H9 (cell line): ENCODE measurements at regions not wholly inside any gene's neighbourhood (a gene's known extent, or its start where the extent isn't known, plus 50 kb on each side); places are given as distances from the start of the nearest gene placed in this dataset.
"Not testable (repeated sequence)": the region's sequence is repeated elsewhere in the genome, so short reads cannot be mapped to it uniquely, and the experiment has no call there.

Source experiments
- DNase-seq: peaks from one replicate; pipeline ENCODE4 v3.0.0-alpha.2; 2017
- H2AFZ ChIP-seq: one replicate; pipeline ENCODE4 v1.6.1; 2013; ENCODE audit warnings: mild to moderate bottlenecking, low read length, control low read depth, moderate library complexity
- H2AK5ac ChIP-seq: 2 replicates; pipeline ENCODE4 v1.6.1; 2013; ENCODE audit warnings: low read length, control low read depth, mixed read lengths; ENCODE audit not compliant: insufficient read length
- H2BK120ac ChIP-seq: one replicate; pipeline ENCODE4 v1.6.1; 2013; ENCODE audit warnings: low read depth, mild to moderate bottlenecking, low read length, control low read depth, inconsistent platforms; ENCODE audit not compliant: poor library complexity, severe bottlenecking
- H2BK12ac ChIP-seq: 2 replicates; pipeline ENCODE4 v1.6.1; 2013; ENCODE audit warnings: low read length, control low read depth, mixed read lengths, low read depth; ENCODE audit not compliant: insufficient read length
- H2BK15ac ChIP-seq: 2 replicates; pipeline ENCODE4 v1.6.1; 2013; ENCODE audit warnings: low read depth, low read length, control low read depth
- H2BK20ac ChIP-seq: one replicate; pipeline ENCODE4 v1.6.1; 2013; ENCODE audit warnings: low read depth, mild to moderate bottlenecking, low read length, control low read depth, inconsistent platforms; ENCODE audit not compliant: poor library complexity, severe bottlenecking
- H2BK5ac ChIP-seq: 2 replicates; pipeline ENCODE4 v1.6.1; 2013; ENCODE audit warnings: low read length, control low read depth, mixed read lengths; ENCODE audit not compliant: insufficient read length
- H3K14ac ChIP-seq: 2 replicates; pipeline ENCODE4 v1.6.1; 2013; ENCODE audit warnings: low read length, control low read depth; ENCODE audit not compliant: insufficient read depth
- H3K18ac ChIP-seq: 2 replicates; pipeline ENCODE4 v1.6.1; 2013; ENCODE audit warnings: low read depth, mild to moderate bottlenecking, mixed read lengths, low read length, control low read depth; ENCODE audit not compliant: insufficient read length
- H3K23ac ChIP-seq: 2 replicates; pipeline ENCODE4 v1.6.1; 2013; ENCODE audit warnings: low read length, control low read depth, mixed read lengths, low read depth; ENCODE audit not compliant: insufficient read length
- H3K23me2 ChIP-seq: 2 replicates; pipeline ENCODE4 v1.6.1; 2013; ENCODE audit warnings: low read depth, mild to moderate bottlenecking, mixed read lengths, low read length, control low read depth; ENCODE audit not compliant: insufficient read length, poor library complexity, severe bottlenecking
- H3K27ac ChIP-seq: 2 replicates; pipeline ENCODE4 v1.5.1; 2013; ENCODE audit warnings: low read length, control low read depth, mixed read lengths, low read depth; ENCODE audit not compliant: insufficient read length
- H3K27me3 ChIP-seq: 2 replicates; pipeline ENCODE4 v1.6.1; 2013; ENCODE audit warnings: low read length, control low read depth, inconsistent platforms; ENCODE audit not compliant: insufficient read depth
- H3K4ac ChIP-seq: 2 replicates; pipeline ENCODE4 v1.6.1; 2013; ENCODE audit warnings: low read depth, mild to moderate bottlenecking, control low read depth, inconsistent platforms, low read length, moderate library complexity
- H3K4me1 ChIP-seq: 2 replicates; pipeline ENCODE4 v1.6.1; 2013; ENCODE audit warnings: low read length, control low read depth, inconsistent platforms; ENCODE audit not compliant: insufficient read depth
- H3K4me2 ChIP-seq: 2 replicates; pipeline ENCODE4 v1.6.1; 2013; ENCODE audit warnings: low read length, control low read depth, mixed read lengths; ENCODE audit not compliant: insufficient read length, insufficient read depth
- H3K56ac ChIP-seq: 2 replicates; pipeline ENCODE4 v1.6.1; 2013; ENCODE audit warnings: low read depth, mild to moderate bottlenecking, mixed read lengths, low read length, control low read depth; ENCODE audit not compliant: insufficient read length
- H3K79me1 ChIP-seq: 2 replicates; pipeline ENCODE4 v1.6.1; 2013; ENCODE audit warnings: low read depth, mild to moderate bottlenecking, moderate library complexity, low read length, control low read depth, inconsistent platforms; ENCODE audit not compliant: insufficient read depth, poor library complexity, severe bottlenecking
- H3K79me2 ChIP-seq: 2 replicates; pipeline ENCODE4 v1.6.1; 2013; ENCODE audit warnings: low read length, control low read depth, inconsistent platforms; ENCODE audit not compliant: insufficient read depth
- H3K9ac ChIP-seq: 2 replicates; pipeline ENCODE4 v1.6.1; 2013; ENCODE audit warnings: low read length, control low read depth, mixed read lengths; ENCODE audit not compliant: insufficient read length; ENCODE audit errors: extremely low read depth
- H3K9me3 ChIP-seq: one replicate; pipeline ENCODE4 v1.6.1; 2013; ENCODE audit warnings: low read depth, low read length, inconsistent platforms; ENCODE audit not compliant: control insufficient read depth
- H3T11ph ChIP-seq: one replicate; pipeline ENCODE4 v1.6.1; 2013; ENCODE audit warnings: mild to moderate bottlenecking, low read length, control low read depth, inconsistent platforms
- H4K20me1 ChIP-seq: one replicate; pipeline ENCODE4 v1.6.1; 2013; ENCODE audit not compliant: control insufficient read depth, insufficient read length, insufficient read depth
- H4K5ac ChIP-seq: 2 replicates; pipeline ENCODE4 v1.6.1; 2013; ENCODE audit warnings: low read depth, mild to moderate bottlenecking, mixed read lengths, low read length, control low read depth; ENCODE audit not compliant: insufficient read length
- H4K8ac ChIP-seq: replicated peaks from 2 replicates; pipeline ENCODE4 v1.6.1; 2013; ENCODE audit warnings: low read length, control low read depth, mixed read lengths, low read depth; ENCODE audit not compliant: insufficient read length
- H4K91ac ChIP-seq: 2 replicates; pipeline ENCODE4 v1.6.1; 2013; ENCODE audit warnings: low read depth, mild to moderate bottlenecking, moderate library complexity, mixed read lengths, low read length, control low read depth; ENCODE audit not compliant: insufficient read length
- H3K27ac Mint-ChIP-seq, 3 experiments: 2 replicates in 2 of 3; 3 replicates in 1 of 3; pipeline ENCODE4 v1.8.0; 2020 to 2021; ENCODE audit warnings: mixed read lengths in 3 of 3, mild to moderate bottlenecking in 1 of 3, moderate library complexity in 1 of 3
- H3K27me3 Mint-ChIP-seq: 2 replicates; pipeline ENCODE4 v1.8.0; 2021; ENCODE audit warnings: low read depth, mild to moderate bottlenecking, moderate library complexity, mixed read lengths
- H3K36me3 Mint-ChIP-seq, 3 experiments: 2 replicates in 2 of 3; 3 replicates in 1 of 3; pipeline ENCODE4 v1.8.0; 2020 to 2021; ENCODE audit warnings: low read depth in 3 of 3, mixed read lengths in 3 of 3; ENCODE audit not compliant: insufficient read depth in 1 of 3
- H3K4me1 Mint-ChIP-seq, 2 experiments: 2 replicates each; pipeline ENCODE4 v1.8.0; 2020; ENCODE audit warnings: mixed read lengths in 2 of 2
- H3K4me3 Mint-ChIP-seq, 2 experiments: 2 replicates in 1 of 2; 3 replicates in 1 of 2; pipeline ENCODE4 v1.8.0; 2020 to 2021; ENCODE audit warnings: mild to moderate bottlenecking in 2 of 2, mixed read lengths in 2 of 2, moderate library complexity in 1 of 2
- H3K9me3 Mint-ChIP-seq, 2 experiments: 2 replicates in 1 of 2; 3 replicates in 1 of 2; pipeline ENCODE4 v1.8.0; 2020; ENCODE audit warnings: mild to moderate bottlenecking in 2 of 2, mixed read lengths in 2 of 2, moderate library complexity in 1 of 2
- WGBS: extraction: QIAGEN DNeasy Blood & Tissue Kit; methylation state at CpG from one replicate; pipeline ENCODE4 v1.1.7; 2013; ENCODE audit warnings: missing lambda C conversion rate, low lambda C conversion rate, mixed read lengths; ENCODE audit not compliant: insufficient read length; ENCODE audit errors: extremely low coverage; 5-methylcytosine and 5-hydroxymethylcytosine counted together
- TF ChIP-seq, protein P1 (sequence below): fragments of 200-600 bp; sonication (generic); conservative IDR thresholded peaks from 3 replicates; pipeline ENCODE4 v1.8.0; 2021; ENCODE audit warnings: antibody characterized with exemption, mild to moderate bottlenecking

- peaks cover 0 to 3% (median 0%) of the 10 kb centered on the region in 3 experiments; a peak in 3 of 7 replicates for H3K36me3 Mint-ChIP-seq
- Histone ChIP-seq H3T11ph (no peak overlapping the region), H2AFZ (no peak overlapping the region), H3K4me2 (no peak overlapping the region), H3K79me1 (no peaks in the 10 kb centered on the region), H2BK5ac (no peak overlapping the region), H3K27me3 (no peaks in the 10 kb centered on the region), H3K79me2 (no peaks in the 10 kb centered on the region), H3K23ac (no peak overlapping the region), H3K4me1 (no peaks in the 10 kb centered on the region), H3K4ac (no peak overlapping the region), H3K14ac (no peak overlapping the region), H2BK15ac (no peak overlapping the region), H4K8ac (no peak overlapping the region), H3K56ac (no peak overlapping the region), H4K5ac (no peak overlapping the region), H2BK12ac (no peak overlapping the region), H4K20me1 (no peaks in the 10 kb centered on the region), H4K91ac (no peak overlapping the region), H2AK5ac (no peak overlapping the region), H2BK20ac (no peak overlapping the region), H3K9ac (no peak overlapping the region), H3K9me3 (no peaks in the 10 kb centered on the region), H3K23me2 (no peaks in the 10 kb centered on the region), H3K18ac (no peak overlapping the region), H2BK120ac (no peak overlapping the region), H3K27ac (no peak overlapping the region)
- H3K4me1 Mint-ChIP-seq = no peaks in the 10 kb centered on the region
- no CpG with 5 or more reads among the region's 1 CpG for WGBS
- H3K4me3 Mint-ChIP-seq = no peak overlapping the region
- no peaks in the 10 kb centered on the region for H3K27me3 Mint-ChIP-seq
- TF ChIP-seq, protein P1, sequence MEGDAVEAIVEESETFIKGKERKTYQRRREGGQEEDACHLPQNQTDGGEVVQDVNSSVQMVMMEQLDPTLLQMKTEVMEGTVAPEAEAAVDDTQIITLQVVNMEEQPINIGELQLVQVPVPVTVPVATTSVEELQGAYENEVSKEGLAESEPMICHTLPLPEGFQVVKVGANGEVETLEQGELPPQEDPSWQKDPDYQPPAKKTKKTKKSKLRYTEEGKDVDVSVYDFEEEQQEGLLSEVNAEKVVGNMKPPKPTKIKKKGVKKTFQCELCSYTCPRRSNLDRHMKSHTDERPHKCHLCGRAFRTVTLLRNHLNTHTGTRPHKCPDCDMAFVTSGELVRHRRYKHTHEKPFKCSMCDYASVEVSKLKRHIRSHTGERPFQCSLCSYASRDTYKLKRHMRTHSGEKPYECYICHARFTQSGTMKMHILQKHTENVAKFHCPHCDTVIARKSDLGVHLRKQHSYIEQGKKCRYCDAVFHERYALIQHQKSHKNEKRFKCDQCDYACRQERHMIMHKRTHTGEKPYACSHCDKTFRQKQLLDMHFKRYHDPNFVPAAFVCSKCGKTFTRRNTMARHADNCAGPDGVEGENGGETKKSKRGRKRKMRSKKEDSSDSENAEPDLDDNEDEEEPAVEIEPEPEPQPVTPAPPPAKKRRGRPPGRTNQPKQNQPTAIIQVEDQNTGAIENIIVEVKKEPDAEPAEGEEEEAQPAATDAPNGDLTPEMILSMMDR = no peak
- H3K9me3 Mint-ChIP-seq = peaks cover 52 to 56% of the 10 kb centered on the region in 2 experiments
- DNase-seq = no peak
- no peak overlapping the region for H3K27ac Mint-ChIP-seq
Observed at GRCh38 chrX:79933938-79934337, 80.6 kb upstream of the TBX22 start.

DNA sequence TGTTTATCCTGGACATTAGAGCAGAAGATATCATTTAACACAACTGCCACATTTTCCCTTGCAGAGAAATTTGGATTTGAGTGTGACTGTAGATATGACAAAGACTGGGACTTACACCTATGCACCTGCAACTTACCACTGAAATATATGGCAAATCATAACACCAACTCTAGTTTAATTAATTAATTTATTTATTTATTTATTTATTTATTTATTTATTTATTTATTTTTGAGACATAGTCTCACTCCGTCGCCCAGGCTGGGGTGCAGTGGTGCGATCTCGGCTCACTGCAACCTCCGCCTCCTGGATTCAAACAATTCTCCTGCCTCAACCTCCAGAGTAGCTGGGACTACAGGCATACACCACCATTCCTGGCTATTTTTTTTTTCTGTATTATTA lies 50.4 kb upstream of the TBX22 start:
- not testable (repeated sequence) for H4K8ac ChIP-seq, H2BK12ac ChIP-seq, H3K18ac ChIP-seq, H2AK5ac ChIP-seq, H3K4me1 ChIP-seq, H2BK20ac ChIP-seq, H3K4ac ChIP-seq, H3K14ac ChIP-seq, H4K20me1 ChIP-seq, H3K79me1 ChIP-seq, H2BK120ac ChIP-seq, H3K27ac ChIP-seq, H3K9ac ChIP-seq, H3K27ac Mint-ChIP-seq, H3K36me3 Mint-ChIP-seq, H3K56ac ChIP-seq, H3K27me3 Mint-ChIP-seq, H3K27me3 ChIP-seq, H3T11ph ChIP-seq, H3K23ac ChIP-seq, H4K91ac ChIP-seq, H3K23me2 ChIP-seq, H2BK5ac ChIP-seq, H3K4me2 ChIP-seq, H3K4me1 Mint-ChIP-seq, DNase-seq, H2BK15ac ChIP-seq, H3K9me3 ChIP-seq, H4K5ac ChIP-seq, H3K4me3 Mint-ChIP-seq, H3K79me2 ChIP-seq, H2AFZ ChIP-seq
- peaks cover 65 to 67% of the 10 kb centered on the region in 2 experiments for H3K9me3 Mint-ChIP-seq
- WGBS = no CpG with 5 or more reads among the region's 5 CpGs
